C4-2B (cell line): ENCODE measurements at regions not wholly inside any gene's neighbourhood (a gene's known extent, or its start where the extent isn't known, plus 50 kb on each side); places are given as distances from the start of the nearest gene placed in this dataset.

Experiments
- H3K27ac ChIP-seq: fragments of 450-650 bp; 2 replicates; pipeline ENCODE4 v1.5.1; 2017
- CTCF ChIP-seq: fragments of 450-650 bp; conservative IDR thresholded peaks from 2 replicates; pipeline ENCODE4 v1.5.1; 2017; ENCODE audit warnings: mild to moderate bottlenecking
- ZFX ChIP-seq: fragments of 450-650 bp; IDR thresholded peaks from 2 replicates; pipeline ENCODE4 v1.6.1; 2017

- no peak for TF ChIP-seq ZFX
- no peak overlapping the region for H3K27ac ChIP-seq
These were observed 107.1 kb downstream of the ABHD5 start for GRCh38 chr3:43797794-43798193.

GRCh38 chr3:43810797-43811196, 120.1 kb downstream of the ABHD5 start:
- no peak overlapping the region for H3K27ac ChIP-seq
- TF ChIP-seq ZFX (no peak), CTCF (no peak)

GRCh38 chr3:43814461-43814860, 123.7 kb downstream of the ABHD5 start:
- no peak overlapping the region for H3K27ac ChIP-seq
- TF ChIP-seq CTCF (no peak), ZFX (no peak)

- no peak for TF ChIP-seq ZFX
- TF ChIP-seq CTCF: no peak
These were observed 125.6 kb downstream of the ABHD5 start for GRCh38 chr3:43816372-43816771.

GRCh38 chr3:43817064-43817463, 126.3 kb downstream of the ABHD5 start:
- TF ChIP-seq ZFX: no peak
- TF ChIP-seq CTCF: no peak
- no peak overlapping the region for H3K27ac ChIP-seq

More at GRCh38 chr3:43816372-43816771, 125.6 kb downstream of the ABHD5 start:
- H3K27ac ChIP-seq: no peak overlapping the region

- TF ChIP-seq CTCF (no peak), ZFX (no peak)
- no peak overlapping the region for H3K27ac ChIP-seq
These were observed 127.1 kb downstream of the ABHD5 start for GRCh38 chr3:43817825-43818224.

- no peak overlapping the region for H3K27ac ChIP-seq
- TF ChIP-seq ZFX (no peak), CTCF (no peak)
These were observed 127.5 kb downstream of the ABHD5 start for GRCh38 chr3:43818229-43818628.

GRCh38 chr3:43838009-43838758, 147.4 kb downstream of the ABHD5 start:
- TF ChIP-seq ZFX (no peak), CTCF (no peak)
- H3K27ac ChIP-seq: no peak overlapping the region
